Upper lobe of left lung (tissue), 6 donors: ENCODE measurements at regions not wholly inside any gene's neighbourhood (a gene's known extent, or its start where the extent isn't known, plus 50 kb on each side); places are given as distances from the start of the nearest gene placed in this dataset.
"Not testable (repeated sequence)": the region's sequence is repeated elsewhere in the genome, so short reads cannot be mapped to it uniquely, and the experiment has no call there.

Source experiments
- ATAC-seq, 2 donors: fragments of 200-7000 bp; cut with Tn5 transposase; one replicate each; pipeline ENCODE4 v1.9.1; 2022; ENCODE audit warnings: mild to moderate bottlenecking in 2 of 2, moderate library complexity in 2 of 2; ENCODE audit not compliant: low FRiP score in 2 of 2
- DNase-seq, 2 donors: peaks; one replicate each; pipeline ENCODE4 v3.0.0-alpha.2; 2019 to 2020
- H3K27ac ChIP-seq, 4 donors: fragments of 200-600 bp; sonication (generic); one replicate each; pipeline ENCODE4 v1.5.1; 2016 to 2019
- H3K27me3 ChIP-seq, 4 donors: fragments of 200-600 bp; sonication (generic); one replicate each; pipeline ENCODE4 v1.5.1; 2017 to 2019
- H3K36me3 ChIP-seq, 4 donors: fragments of 200-600 bp; sonication (generic); one replicate each; pipeline ENCODE4 v1.5.1; 2016 to 2019
- H3K4me1 ChIP-seq, 4 donors: fragments of 200-600 bp; sonication (generic); one replicate each; pipeline ENCODE4 v1.5.1; 2018 to 2019
- H3K4me3 ChIP-seq, 4 donors: fragments of 200-600 bp; sonication (generic); one replicate each; pipeline ENCODE4 v1.5.1; 2017 to 2019; ENCODE audit warnings: mild to moderate bottlenecking in 2 of 4, moderate library complexity in 1 of 4
- H3K9me3 ChIP-seq, 4 donors: fragments of 200-600 bp; sonication (generic); one replicate each; pipeline ENCODE4 v1.5.1; 2018 to 2019
- EP300 ChIP-seq, 4 donors: sonication (generic); formaldehyde crosslinking; IDR thresholded peaks; one replicate each; pipeline ENCODE4 v1.5.1; 2017; ENCODE audit warnings: antibody characterized with exemption in 4 of 4, control low read depth in 2 of 4
- POLR2A ChIP-seq, 4 donors: fragments of 450-650 bp; IDR thresholded peaks; one replicate each; pipeline ENCODE4 v1.5.1; 2016 to 2017; ENCODE audit warnings: antibody characterized with exemption in 4 of 4, mild to moderate bottlenecking in 2 of 4
- POLR2AphosphoS5 ChIP-seq, 2 donors: sonication (generic); formaldehyde crosslinking; IDR thresholded peaks; one replicate each; pipeline ENCODE4 v1.5.1; 2017; ENCODE audit warnings: antibody characterized with exemption in 2 of 2
- WGBS, 2 donors: methylation state at CpG; one replicate each; pipeline ENCODE4 v1.1.5; 2017 to 2018; 5-methylcytosine and 5-hydroxymethylcytosine counted together
- TF ChIP-seq, protein P1 (sequence below), 6 experiments: fragments of 450-650 bp in 4 of 6; fragments of 200-600 bp in 2 of 6; sonication (generic) in 2 of 6; IDR thresholded peaks; one replicate each; pipeline ENCODE4 v1.5.1; 2016 to 2019; ENCODE audit warnings: antibody characterized with exemption in 6 of 6
- donor health status: DM: no; HTN: no; CAD: no; lungs with moderate emphysema.
- donor health status: DM: no; HTN: yes; CAD: no; lungs with severe emphysema.

DNA sequence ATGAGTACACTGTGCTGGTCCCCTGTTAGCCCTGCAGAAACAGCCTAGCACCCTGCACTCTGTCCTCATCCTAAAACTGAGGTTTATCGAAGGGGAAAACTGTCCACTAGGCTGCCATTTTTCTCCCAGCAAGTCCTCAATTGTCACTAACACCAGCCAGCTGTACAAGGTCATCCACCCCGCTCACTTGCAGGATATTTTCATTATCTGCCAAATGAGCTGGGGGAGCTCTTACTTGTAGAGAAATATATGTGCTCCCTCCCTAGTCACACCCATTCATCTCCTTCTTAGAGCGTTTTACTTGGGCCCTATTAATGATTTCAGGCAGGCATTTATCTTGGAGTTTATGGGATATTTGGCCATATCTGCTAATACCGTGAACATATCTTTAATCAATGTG, 413.5 kb upstream of the NFE2L3 start:
- no peak for ATAC-seq
- no peaks in the 10 kb centered on the region for H3K4me1 ChIP-seq
- no peak overlapping the region for H3K4me3 ChIP-seq
- no peak for TF ChIP-seq EP300 (IDR thresholded peaks at IDR 0.05)
- TF ChIP-seq, protein P1, sequence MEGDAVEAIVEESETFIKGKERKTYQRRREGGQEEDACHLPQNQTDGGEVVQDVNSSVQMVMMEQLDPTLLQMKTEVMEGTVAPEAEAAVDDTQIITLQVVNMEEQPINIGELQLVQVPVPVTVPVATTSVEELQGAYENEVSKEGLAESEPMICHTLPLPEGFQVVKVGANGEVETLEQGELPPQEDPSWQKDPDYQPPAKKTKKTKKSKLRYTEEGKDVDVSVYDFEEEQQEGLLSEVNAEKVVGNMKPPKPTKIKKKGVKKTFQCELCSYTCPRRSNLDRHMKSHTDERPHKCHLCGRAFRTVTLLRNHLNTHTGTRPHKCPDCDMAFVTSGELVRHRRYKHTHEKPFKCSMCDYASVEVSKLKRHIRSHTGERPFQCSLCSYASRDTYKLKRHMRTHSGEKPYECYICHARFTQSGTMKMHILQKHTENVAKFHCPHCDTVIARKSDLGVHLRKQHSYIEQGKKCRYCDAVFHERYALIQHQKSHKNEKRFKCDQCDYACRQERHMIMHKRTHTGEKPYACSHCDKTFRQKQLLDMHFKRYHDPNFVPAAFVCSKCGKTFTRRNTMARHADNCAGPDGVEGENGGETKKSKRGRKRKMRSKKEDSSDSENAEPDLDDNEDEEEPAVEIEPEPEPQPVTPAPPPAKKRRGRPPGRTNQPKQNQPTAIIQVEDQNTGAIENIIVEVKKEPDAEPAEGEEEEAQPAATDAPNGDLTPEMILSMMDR (IDR thresholded peaks at IDR 0.05), result no peak
- TF ChIP-seq POLR2A (IDR thresholded peaks at IDR 0.05), result no peak
- TF ChIP-seq POLR2AphosphoS5 (IDR thresholded peaks at IDR 0.05), result no peak
- no peak for DNase-seq
- no peaks in the 10 kb centered on the region for H3K27me3 ChIP-seq
- H3K36me3 ChIP-seq, result no peaks in the 10 kb centered on the region
- no peak overlapping the region for H3K27ac ChIP-seq
- 79 to 88% methylated on average over 4 of the region's 4 CpGs for WGBS, 2 donors
- no peaks in the 10 kb centered on the region for H3K9me3 ChIP-seq

DNA sequence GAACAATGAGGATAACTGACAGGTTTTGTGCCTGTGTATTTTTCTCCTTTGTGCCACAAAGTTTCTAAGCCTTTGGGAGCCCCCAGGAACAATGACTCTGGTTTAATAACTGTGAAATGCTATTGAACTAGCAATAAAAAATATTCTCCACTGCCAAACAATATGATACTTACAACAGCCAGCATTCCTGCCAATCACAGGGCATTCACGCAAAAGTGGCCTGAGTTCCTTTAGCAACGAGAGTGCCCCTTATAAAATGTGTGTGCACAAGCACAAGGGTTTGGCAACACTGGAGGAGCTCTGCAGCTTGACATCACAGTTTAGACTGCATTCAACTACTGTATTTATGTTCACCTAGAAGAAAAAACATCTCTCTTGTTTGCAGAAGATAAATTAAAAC, 412.9 kb upstream of the NFE2L3 start:
- DNase-seq (no peak), ATAC-seq (no peak)
- Histone ChIP-seq H3K9me3 (no peaks in the 10 kb centered on the region), H3K36me3 (no peaks in the 10 kb centered on the region), H3K4me1 (no peaks in the 10 kb centered on the region), H3K4me3 (no peak overlapping the region), H3K27ac (no peak overlapping the region), H3K27me3 (no peaks in the 10 kb centered on the region)
- WGBS, 2 donors, result 61 to 76% methylated on average over 2 of the region's 2 CpGs
- TF ChIP-seq POLR2A (IDR thresholded peaks at IDR 0.05) (no peak), EP300 (IDR thresholded peaks at IDR 0.05) (no peak), POLR2AphosphoS5 (IDR thresholded peaks at IDR 0.05) (no peak)
- TF ChIP-seq, protein P1 (IDR thresholded peaks at IDR 0.05), result no peak

DNA sequence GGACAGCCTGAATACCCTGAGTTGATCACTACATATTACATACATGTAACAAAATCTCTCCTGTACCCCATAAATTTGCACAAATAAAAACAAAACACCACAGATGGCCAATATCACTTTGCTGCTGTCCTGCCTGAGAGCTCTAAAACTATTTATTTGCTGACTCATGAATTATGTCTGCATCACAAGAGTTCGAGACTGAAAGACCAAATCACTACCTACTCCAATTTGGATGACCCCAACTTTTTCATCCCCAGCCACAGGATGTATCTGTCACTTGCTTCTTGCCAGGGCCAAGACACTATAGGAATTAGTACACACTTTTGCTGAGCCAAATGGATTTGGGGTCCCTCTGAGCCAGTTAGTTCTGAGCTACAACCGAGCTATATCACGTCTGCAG, 409.7 kb upstream of the NFE2L3 start:
- no peak overlapping the region for H3K4me3 ChIP-seq
- no peak for ATAC-seq
- H3K4me1 ChIP-seq, result no peaks in the 10 kb centered on the region
- H3K36me3 ChIP-seq, result no peaks in the 10 kb centered on the region
- DNase-seq, result no peak
- TF ChIP-seq EP300 (IDR thresholded peaks at IDR 0.05) (no peak), POLR2AphosphoS5 (IDR thresholded peaks at IDR 0.05) (no peak), POLR2A (IDR thresholded peaks at IDR 0.05) (no peak)
- TF ChIP-seq, protein P1 (IDR thresholded peaks at IDR 0.05), result no peak
- no peaks in the 10 kb centered on the region for H3K9me3 ChIP-seq
- H3K27me3 ChIP-seq, result no peaks in the 10 kb centered on the region
- 73 to 83% methylated on average over 3 of the region's 3 CpGs for WGBS, 2 donors
- no peak overlapping the region for H3K27ac ChIP-seq

DNA sequence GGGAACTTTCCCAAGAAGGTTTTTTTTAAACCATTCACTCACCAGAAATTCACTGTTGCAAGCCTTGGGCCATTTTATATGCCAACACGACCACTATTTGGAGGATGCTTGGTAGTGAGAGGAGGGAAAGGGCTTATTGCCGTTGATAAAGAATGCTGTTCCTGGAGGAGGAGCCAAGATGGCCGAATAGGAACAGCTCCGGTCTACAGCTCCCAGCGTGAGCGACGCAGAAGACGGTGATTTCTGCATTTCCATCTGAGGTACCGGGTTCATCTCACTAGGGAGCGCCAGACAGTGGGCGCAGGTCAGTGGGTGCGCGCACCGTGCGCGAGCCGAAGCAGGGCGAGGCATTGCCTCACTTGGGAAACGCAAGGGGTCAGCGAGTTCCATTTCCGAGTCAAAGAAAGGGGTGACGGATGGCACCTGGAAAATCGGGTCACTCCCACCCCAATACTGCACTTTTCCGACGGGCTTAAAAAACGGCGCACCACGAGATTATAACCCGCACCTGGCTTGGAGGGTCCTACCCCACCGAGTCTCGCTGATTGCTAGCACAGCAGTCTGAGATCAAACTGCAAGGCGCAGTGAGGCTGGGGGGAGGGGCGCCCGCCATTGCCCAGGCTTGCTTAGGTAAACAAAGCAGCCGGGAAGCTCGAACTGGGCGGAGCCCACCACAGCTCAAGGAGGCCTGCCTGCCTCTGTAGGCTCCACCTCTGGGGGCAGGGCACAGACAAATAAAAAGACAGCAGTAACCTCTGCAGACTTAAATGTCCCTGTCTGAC, 408.1 kb upstream of the NFE2L3 start:
- H3K27ac ChIP-seq, H3K4me1 ChIP-seq, H3K27me3 ChIP-seq, ATAC-seq, H3K9me3 ChIP-seq, H3K4me3 ChIP-seq, H3K36me3 ChIP-seq: not testable (repeated sequence)
- peak in 1 of 2 donors; percentile 33 for DNase-seq
- WGBS, 2 donors, result 88 to 95% methylated on average over 27 to 34 of the region's 37 CpGs

DNA sequence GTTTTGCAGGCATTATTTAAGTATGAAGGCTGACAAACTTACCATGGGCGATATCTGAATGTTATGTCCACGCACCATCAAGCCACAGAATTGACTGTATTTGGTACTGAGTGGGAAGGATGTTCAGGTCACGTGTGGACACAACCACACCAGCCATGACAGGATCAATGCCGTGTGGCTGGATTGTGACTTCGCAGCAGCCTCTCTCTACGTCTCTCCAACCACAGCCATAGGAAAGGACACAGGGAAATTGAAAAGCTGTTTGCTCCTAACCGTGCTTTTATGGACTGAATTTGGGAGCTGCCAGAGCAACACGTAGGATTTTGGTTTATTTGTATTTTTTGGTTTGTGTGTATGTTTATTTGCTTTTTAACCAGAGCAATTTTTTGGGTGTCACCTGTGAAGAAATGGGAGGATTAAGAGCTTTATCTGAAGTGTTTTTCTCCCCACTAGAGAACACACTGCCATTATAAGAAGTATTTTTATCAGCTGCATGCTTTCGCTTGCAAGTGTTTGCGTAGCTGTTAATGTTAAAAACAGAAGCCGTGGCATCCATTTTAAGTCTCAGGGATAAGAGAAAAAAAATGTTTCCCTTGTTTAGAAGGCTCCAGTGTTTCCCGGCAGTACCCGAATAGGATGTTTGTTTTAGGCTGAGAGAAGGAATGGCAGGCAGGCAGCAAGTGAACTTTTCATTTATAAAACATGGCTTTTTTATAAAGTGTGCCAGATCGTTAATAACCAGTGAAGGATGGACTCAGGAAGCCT, 401.1 kb upstream of the NFE2L3 start:
- TF ChIP-seq EP300 (IDR thresholded peaks at IDR 0.05) (no peak), POLR2A (IDR thresholded peaks at IDR 0.05) (no peak), POLR2AphosphoS5 (IDR thresholded peaks at IDR 0.05) (no peak)
- TF ChIP-seq, protein P1 (IDR thresholded peaks at IDR 0.05), result no peak
- DNase-seq (no peak), ATAC-seq (no peak)
- Histone ChIP-seq H3K27ac (peak overlapping the region; percentile 22 to 72 (median 56)), H3K27me3 (no peaks in the 10 kb centered on the region), H3K4me1 (peaks cover 0 to 2% (median 0%) of the 10 kb centered on the region in 4 donors), H3K4me3 (peak overlapping the region in 1 of 4 donors; percentile 19), H3K9me3 (no peaks in the 10 kb centered on the region), H3K36me3 (no peaks in the 10 kb centered on the region)
- WGBS, 2 donors, result 45 to 56% methylated on average over 14 of the region's 14 CpGs
